NCI-H524 (cell line): ENCODE measurements at regions not wholly inside any gene's neighbourhood (a gene's known extent, or its start where the extent isn't known, plus 50 kb on each side); places are given as distances from the start of the nearest gene placed in this dataset.
A peak's percentile ranks its signal among the peaks of the same experiment; 100 is the strongest.
"Not testable (repeated sequence)": the region's sequence is repeated elsewhere in the genome, so short reads cannot be mapped to it uniquely, and the experiment has no call there.

Source experiments
- DNase-seq, 2 experiments: peaks; one replicate each; lab custom pipeline; 2025; lab: John Stamatoyannopoulos, UW

- peak in 1 of 2 experiments; percentile 80 for DNase-seq
These were observed 92.0 kb upstream of the KIF26B start for GRCh38 chr1:245062741-245063305.

DNA sequence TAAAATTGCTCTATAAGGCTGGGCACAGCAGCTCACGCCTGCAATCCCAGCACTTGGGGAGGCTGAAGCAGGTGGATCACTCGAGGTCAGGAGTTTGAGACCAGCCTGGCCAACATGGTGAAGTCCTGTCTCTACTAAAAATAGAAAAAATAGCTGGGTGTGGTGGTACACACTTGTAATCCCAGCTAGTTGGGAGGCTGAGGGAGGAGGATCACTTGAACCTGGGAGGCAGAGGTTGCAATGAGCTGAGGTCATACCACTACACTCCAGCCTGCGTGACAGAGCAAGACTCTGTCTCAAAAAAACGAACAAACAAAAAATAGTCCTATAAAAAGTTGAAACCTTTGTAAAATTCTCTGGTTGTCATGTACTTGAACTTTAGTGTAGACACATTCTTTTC lies 93.0 kb upstream of the KIF26B start:
- DNase-seq = not testable (repeated sequence)

DNA sequence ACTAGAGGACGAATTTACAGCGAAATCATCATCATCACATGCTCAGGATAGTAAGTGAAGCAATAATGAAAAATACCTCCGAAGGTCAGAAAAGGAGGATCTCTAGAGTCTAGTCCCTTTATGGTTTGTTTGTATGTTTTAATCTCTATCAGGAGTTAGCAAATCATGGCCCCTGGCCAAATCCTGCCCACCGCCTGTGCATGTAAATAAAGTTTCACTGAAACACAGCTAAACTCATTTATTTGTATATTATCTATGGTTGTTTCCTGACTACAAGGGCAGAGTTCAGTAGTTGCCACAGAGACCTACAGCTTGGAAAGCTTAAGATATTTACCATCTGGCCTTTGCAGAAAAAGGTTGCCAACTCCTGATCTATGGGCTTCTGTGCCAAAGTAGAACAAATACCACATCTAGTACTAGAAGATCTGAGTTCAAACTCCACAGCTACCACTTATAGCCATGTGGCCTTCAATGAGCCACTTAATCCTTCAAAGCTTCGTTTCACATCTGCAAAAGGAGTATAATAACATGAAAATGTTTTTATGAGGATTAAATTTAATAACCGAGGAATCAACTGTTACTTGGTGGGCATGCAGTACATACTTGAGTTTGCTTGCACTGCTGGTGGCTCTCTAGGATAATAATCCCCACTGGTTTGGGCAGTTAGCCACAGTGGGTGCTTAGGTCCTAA lies 94.0 kb upstream of the KIF26B start:
- DNase-seq = peak; percentile 85 to 95

- DNase-seq = peak in 1 of 2 experiments; percentile 8
These were observed 94.9 kb upstream of the KIF26B start for GRCh38 chr1:245059806-245060424.

DNA sequence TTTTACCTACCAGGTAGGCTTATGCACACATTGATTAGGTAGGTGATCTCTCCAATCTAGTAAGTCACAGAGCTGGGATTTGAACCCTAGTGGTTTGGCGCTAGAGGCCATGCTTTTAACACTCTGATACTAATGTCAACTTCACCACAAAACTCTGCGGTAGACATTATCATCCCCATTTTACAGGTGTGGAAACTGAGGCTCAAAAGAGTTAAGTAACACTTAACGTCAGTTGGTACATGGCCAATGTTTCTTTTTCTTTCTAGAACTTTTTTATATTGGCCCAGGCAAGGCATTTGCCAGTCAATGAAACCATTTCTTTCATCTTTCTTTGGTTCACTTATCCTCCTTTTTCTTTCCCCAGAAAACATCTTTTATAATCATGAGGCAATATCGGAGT lies 95.9 kb upstream of the KIF26B start:
- DNase-seq = no peak

DNA sequence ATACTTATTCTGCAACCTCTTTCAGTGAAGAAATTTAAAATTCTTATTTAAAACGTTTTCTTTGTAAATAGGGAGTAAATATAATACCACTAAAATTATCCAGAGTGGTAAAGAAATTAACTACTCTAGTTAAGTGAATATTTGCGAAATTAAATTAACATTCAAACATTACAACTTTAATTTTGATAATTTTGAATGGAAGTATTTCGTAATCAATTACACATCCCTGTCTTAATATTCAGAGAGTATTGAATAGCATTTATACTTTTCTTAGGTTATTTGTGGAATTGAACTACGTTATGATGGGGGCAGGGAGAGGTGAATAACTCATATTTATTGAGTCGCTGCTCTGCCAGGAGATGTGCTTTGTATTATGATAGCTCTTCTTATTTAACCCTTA lies 96.3 kb upstream of the KIF26B start:
- DNase-seq = no peak

GRCh38 chr1:245056913-245057312 lies 97.9 kb upstream of the KIF26B start:
- DNase-seq = no peak

DNA sequence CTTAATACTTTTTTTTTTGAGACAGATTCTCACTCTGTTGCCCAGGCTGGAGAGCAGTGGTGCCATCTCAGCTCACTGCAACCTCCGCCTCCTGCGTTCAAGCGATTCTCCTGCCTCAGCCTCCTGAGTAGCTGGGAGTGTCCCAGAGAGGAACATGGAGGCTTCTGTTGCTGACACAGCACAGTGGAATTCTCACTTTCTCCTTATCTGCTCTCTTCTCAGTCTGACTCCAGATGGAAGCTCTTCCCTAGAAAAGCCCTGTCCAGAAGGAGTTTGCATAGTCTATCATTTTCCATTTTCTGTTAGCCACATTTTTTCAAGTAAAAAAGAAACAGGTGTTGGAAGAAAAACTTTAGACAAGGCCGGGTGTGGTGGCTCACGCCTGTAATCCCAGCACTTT lies 98.5 kb upstream of the KIF26B start:
- not testable (repeated sequence) for DNase-seq

GRCh38 chr1:245055752-245056151 lies 99.0 kb upstream of the KIF26B start:
- DNase-seq = no peak

GRCh38 chr1:245054507-245055270 lies 100.1 kb upstream of the KIF26B start:
- DNase-seq = no peak

DNA sequence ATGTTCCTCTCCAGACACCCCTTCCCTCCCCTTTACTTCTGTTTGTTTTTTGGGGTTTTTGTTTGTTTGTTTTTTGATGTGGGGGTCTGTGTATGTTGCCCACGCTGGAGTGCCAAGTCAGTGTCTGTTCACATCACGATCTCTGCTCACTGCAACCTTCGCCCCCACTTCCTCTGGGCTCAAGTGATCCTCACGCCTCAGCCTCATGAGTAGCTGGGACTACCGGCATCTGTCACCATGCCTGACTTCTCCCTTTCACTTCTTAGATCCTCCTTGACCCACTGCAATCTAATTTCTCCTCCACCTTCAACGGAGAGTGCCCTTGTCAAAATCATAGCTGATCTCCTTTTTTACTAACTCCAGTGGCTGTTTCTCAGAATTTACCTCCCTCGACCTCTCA lies 100.7 kb upstream of the KIF26B start:
- no peak for DNase-seq

DNA sequence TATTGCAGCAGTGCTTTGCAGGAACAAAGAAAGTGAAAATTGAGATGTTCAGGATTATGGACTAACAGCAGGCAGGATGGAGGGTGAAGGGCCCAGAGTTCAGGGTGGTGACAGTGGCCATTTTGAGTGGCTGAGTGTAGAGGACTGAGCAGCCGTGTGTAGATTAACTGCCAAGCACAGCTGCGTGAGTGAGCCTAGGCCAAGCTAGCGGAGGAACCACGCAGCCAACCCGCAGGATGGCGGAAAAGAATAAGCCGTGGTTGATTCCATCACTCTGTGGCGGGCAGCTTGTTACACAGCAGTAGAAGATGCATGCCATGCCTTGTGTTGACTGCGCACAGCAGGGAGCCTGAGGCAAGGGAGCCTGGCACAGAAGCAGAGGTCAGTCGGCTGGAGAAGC lies 102.5 kb upstream of the KIF26B start:
- no peak for DNase-seq

DNA sequence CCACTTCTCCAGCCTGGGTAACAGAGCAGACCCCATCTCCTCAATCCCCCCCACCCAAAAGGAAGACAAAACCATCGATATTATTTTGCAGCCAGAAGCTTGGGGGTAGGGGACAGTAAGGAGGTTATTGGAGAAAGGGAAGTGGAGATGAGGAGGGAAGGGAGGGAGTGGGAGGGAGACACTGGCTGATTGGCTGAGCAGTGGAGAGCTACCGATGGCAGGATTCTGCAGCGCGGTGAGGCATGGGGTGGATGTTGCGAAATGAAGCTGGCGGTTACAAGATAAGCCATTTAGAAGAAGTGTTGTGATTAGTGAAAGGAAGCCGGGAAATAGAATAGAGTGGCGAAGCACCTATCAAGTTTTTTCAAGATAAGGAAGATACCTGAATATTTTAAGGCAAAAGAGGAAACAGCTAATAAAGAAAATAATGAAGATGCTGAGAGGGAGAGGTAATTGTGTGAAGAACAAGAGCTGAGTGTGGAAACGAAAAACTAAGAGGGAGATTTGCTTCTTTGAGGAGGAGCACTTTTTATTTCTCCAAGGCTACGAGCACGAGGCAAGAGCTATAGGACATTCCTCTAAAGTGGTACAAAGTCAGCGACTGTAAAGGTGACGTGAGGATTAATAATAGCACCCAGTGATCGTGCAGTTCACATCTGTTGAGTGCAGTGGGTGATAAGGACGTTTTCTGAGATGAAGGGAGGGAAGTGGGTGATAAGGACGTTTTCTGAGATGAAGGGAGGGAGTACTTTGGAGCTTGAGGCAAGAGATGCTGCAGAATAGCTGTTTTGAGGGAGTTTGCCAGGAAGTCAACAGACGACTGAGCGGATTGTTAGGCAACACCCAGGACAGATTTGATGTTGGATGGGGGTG lies 103.2 kb upstream of the KIF26B start:
- DNase-seq = no peak

GRCh38 chr1:245046769-245047168 lies 108.0 kb upstream of the KIF26B start:
- peak in 1 of 2 experiments; percentile 29 for DNase-seq

DNA sequence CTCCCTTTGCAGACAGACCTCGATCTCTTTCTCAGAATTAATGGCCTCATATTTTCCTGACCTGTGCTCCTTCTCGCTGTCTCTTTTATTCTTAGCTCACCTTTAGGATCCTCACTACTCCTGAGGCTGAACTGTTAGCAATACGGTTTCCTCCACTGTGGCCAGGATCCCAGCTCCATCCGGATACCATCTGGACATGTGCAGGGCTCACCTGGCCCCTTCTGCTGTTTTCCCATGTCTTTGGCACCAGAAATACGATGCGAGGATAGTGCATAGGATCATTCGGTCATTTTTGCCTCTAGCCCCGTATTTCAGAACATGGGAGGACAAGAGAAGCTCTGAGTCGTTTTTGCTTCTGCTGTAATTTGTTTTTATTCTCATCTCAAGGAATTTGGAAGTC lies 108.5 kb upstream of the KIF26B start:
- peak; percentile 37 to 74 for DNase-seq

GRCh38 chr1:245045087-245045881 lies 109.5 kb upstream of the KIF26B start:
- DNase-seq = no peak

GRCh38 chr1:245043611-245043940 lies 111.2 kb upstream of the KIF26B start:
- DNase-seq = no peak

GRCh38 chr1:245041058-245041698 lies 113.6 kb upstream of the KIF26B start:
- DNase-seq = no peak

GRCh38 chr1:245039196-245039595 lies 115.6 kb upstream of the KIF26B start:
- no peak for DNase-seq

DNA sequence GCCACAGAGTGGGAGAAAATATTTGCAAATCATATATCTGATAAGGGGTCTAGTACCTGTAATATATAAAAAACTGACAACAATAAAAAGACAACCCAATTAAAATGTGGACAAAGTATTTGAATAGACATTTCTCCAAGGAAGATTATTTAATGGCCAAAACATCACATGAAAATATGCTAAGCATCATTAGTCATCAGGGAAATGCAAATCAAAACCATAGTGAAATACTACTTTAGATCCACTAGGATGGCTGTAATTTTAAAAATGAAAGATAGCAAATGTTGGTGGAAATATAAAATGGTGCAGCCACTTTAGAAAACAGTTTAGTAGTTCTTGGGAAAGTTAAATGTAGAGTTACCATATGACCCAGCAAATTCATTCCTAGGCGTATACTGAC lies 118.7 kb upstream of the KIF26B start:
- DNase-seq = no peak

- DNase-seq = no peak
These were observed 123.7 kb upstream of the KIF26B start for GRCh38 chr1:245031041-245031440.
